ENCODE measurements at regions not wholly inside any gene's neighbourhood (a gene's known extent, or its start where the extent isn't known, plus 50 kb on each side); places are given as distances from the start of the nearest gene placed in this dataset.

- CTCF ChIA-PET (ENCODE audit: low intra/inter-chr PET ratio, low total read pairs) = no interaction called here
- POLR2A ChIA-PET = no interaction called here
- Histone ChIP-seq H3K4me1 (ENCODE audit: insufficient read depth, low read length) (no peaks in the 10 kb centered on the region), H2AFZ (ENCODE audit: low read length) (no peak overlapping the region), H3K9me3 (ENCODE audit: low read length) (no peaks in the 10 kb centered on the region), H3K4me2 (ENCODE audit: low read depth, low read length) (no peak overlapping the region), H3K27ac (ENCODE audit: extremely low read length, insufficient read depth, low read length) (no peak overlapping the region), H3K36me3 (replicated peaks in 1 of 2; ENCODE audit: control insufficient read depth in 1 of 2, insufficient read depth in 2 of 2, low read length in 2 of 2) (no peaks in the 10 kb centered on the region), H3K27me3 (ENCODE audit: control insufficient read depth in 1 of 2, insufficient read depth in 2 of 2, low read length in 2 of 2) (no peaks in the 10 kb centered on the region), H3K4me3 (replicated peaks in 1 of 3; ENCODE audit: insufficient read depth in 1 of 3, low read depth in 2 of 3, low read length in 3 of 3) (no peak overlapping the region), H4K20me1 (ENCODE audit: insufficient read depth, low read length) (no peaks in the 10 kb centered on the region), H3K9ac (ENCODE audit: insufficient read depth, low read depth, low read length) (no peak overlapping the region), H3K79me2 (ENCODE audit: insufficient read depth, low read length) (no peaks in the 10 kb centered on the region)
- TF ChIP-seq ESRRA (CRISPR knock-in tag; IDR thresholded peaks at IDR 0.05; ENCODE audit: low read depth) (no peak), AGO1 (IDR thresholded peaks at IDR 0.05; ENCODE audit: low read depth, low read length, poor library complexity, severe bottlenecking) (no peak), RBAK (CRISPR knock-in tag; IDR thresholded peaks at IDR 0.05) (no peak), NFYB (CRISPR knock-in tag; IDR thresholded peaks at IDR 0.05) (no peak), ZNF460 (CRISPR knock-in tag; IDR thresholded peaks at IDR 0.05; ENCODE audit: borderline replicate concordance) (no peak), ZNF232 (CRISPR knock-in tag; IDR thresholded peaks at IDR 0.05; ENCODE audit: borderline replicate concordance) (no peak), MED8 (CRISPR knock-in tag; IDR thresholded peaks at IDR 0.05; ENCODE audit: insufficient replicate concordance) (no peak), MLX (CRISPR knock-in tag; IDR thresholded peaks at IDR 0.05) (no peak), ZNF264 (CRISPR knock-in tag; IDR thresholded peaks at IDR 0.05) (no peak), ZNF549 (CRISPR knock-in tag; IDR thresholded peaks at IDR 0.05) (no peak), ZNF468 (CRISPR knock-in tag; IDR thresholded peaks at IDR 0.05) (no peak), ZNF441 (CRISPR knock-in tag; IDR thresholded peaks at IDR 0.05; ENCODE audit: borderline replicate concordance) (no peak), ARID2 (CRISPR knock-in tag; IDR thresholded peaks at IDR 0.05; ENCODE audit: borderline replicate concordance) (no peak), TBX3 (IDR thresholded peaks at IDR 0.05; ENCODE audit: borderline replicate concordance) (no peak), ZBTB44 (CRISPR knock-in tag; IDR thresholded peaks at IDR 0.05) (no peak), RFX5 (IDR thresholded peaks at IDR 0.05; ENCODE audit: low read depth, low read length) (no peak), TEAD2 (CRISPR knock-in tag; IDR thresholded peaks at IDR 0.05) (no peak)
- BruUV-seq (replicated peaks) = no TSS peak
- DNase-seq (ENCODE audit: low spot score) (no peak), ATAC-seq (no peak), FAIRE-seq (no peak)
- 46% methylated on average over 2 of the region's 2 CpGs for WGBS (ENCODE audit: low lambda C conversion rate)
- intact Hi-C loops (cut with micrococcal nuclease; ENCODE audit: unreplicated experiment) (no loop called here), in situ Hi-C loops (cut with HindIII; ENCODE audit: extremely low pct_ligation_motif_present, low pct_unique_long_range_greater_than_20kb) (loop anchor here (25.0 kb wide), 1 partner anchor 984 kb away; no protein-coding TSS in a partner anchor)
These were observed 241.7 kb upstream of the AMIGO2 start for GRCh38 chr12:47321436-47321835.

Data from HepG2 (cell line).